ENCODE measurements at regions not wholly inside any gene's neighbourhood (a gene's known extent, or its start where the extent isn't known, plus 50 kb on each side); places are given as distances from the start of the nearest gene placed in this dataset.

DNA sequence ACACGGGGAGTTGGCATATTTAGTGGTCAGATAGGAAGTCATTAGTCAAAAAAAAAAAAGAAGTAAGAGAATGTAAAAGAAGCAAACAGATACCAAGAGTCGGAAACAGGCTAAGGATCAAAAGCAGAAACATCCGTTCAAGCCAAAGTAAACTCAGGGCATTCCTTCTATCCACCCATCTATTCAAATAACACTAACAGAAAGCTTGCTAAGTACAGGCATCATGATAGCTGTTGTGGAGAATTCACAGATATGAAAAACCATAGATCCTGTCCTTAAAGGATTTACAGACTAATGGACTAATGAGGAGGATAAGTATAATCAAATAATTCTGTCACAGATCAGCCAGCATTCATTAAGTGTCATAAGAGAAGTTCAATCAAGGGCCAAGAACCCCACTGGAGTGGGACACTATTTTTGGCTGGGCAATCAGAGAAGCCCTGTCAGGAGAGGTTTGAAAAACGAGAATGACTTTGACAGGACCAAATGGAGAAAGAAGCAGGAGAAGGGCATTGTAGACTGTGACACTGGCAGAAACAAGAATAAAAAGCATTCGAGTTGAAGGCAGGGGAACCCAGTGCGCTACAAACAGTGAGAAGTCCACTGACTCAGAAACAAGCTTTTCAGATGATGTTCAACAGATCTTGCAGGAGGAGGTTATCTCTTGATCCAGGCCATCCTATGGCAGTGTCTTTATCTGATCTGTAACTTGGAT is 154.2 kb upstream of the TSLP start:
- Histone ChIP-seq H3K27me3 (no peaks in the 10 kb centered on the region), H3K27ac (peak overlapping the region; percentile 33 to 83 (median 68)), H3K36me3 (no peaks in the 10 kb centered on the region), H3K4me1 (peaks cover 0 to 43% (median 9%) of the 10 kb centered on the region in 9 donors), H3K4me3 (no peak overlapping the region), H3K9me3 (no peaks in the 10 kb centered on the region)
- intact Hi-C loops (cut with DNase I), result loop anchor here in 1 of 10 donors (10.0 kb wide), 1 partner anchor 157 kb away; the partner anchor contains the start of gene TSLP
- no peak for TF ChIP-seq CTCF (IDR thresholded peaks at IDR 0.05)
- DNase-seq (no peak), ATAC-seq (peak; percentile 36 to 83 (median 72))
- 35% methylated on average over 6 of the region's 6 CpGs for WGBS, 2 donors

DNA sequence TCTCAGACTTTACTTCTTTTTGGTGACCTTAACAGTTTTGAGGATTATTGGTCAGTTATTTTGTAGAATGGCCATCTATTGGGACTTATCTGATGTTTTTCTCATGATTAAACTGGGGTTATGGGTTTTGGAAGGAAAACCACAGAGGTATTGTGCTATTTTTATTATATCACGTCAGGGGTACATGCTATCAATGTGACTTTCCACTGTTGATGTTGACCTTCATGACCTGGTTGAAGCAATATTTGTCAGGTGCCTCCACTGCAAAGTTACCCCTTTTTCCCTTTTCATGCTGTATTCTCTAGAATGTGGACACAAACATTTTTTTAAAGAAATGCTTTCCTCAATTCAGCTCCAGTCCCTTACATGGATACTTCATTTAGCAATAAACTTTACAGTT is 152.8 kb upstream of the TSLP start:
- WGBS, 2 donors, result 27 to 30% methylated on average over 1 of the region's 1 CpG
- no peaks in the 10 kb centered on the region for H3K36me3 ChIP-seq
- H3K4me3 ChIP-seq, result no peak overlapping the region
- H3K27ac ChIP-seq, result peak overlapping the region in 8 of 10 donors; percentile 19 to 83 (median 68)
- peak in 4 of 8 donors; percentile 41 to 75 (median 60) for ATAC-seq
- TF ChIP-seq CTCF (IDR thresholded peaks at IDR 0.05), result no peak
- no peaks in the 10 kb centered on the region for H3K27me3 ChIP-seq
- peaks cover 0 to 43% (median 9%) of the 10 kb centered on the region in 9 donors for H3K4me1 ChIP-seq
- H3K9me3 ChIP-seq, result no peaks in the 10 kb centered on the region
- intact Hi-C loops (cut with DNase I), result loop anchor here in 1 of 10 donors (10.0 kb wide), 1 partner anchor 156 kb away; the partner anchor contains the start of gene TSLP
- no peak for DNase-seq

- WGBS, 2 donors, result 89 to 90% methylated on average over 1 of the region's 1 CpG
- Histone ChIP-seq H3K36me3 (no peaks in the 10 kb centered on the region), H3K27me3 (no peaks in the 10 kb centered on the region), H3K4me1 (peaks cover 0 to 30% (median 12%) of the 10 kb centered on the region in 9 donors), H3K4me3 (no peak overlapping the region), H3K27ac (no peak overlapping the region), H3K9me3 (peaks cover 0 to 5% (median 0%) of the 10 kb centered on the region in 11 donors)
- intact Hi-C loops (cut with DNase I), result no loop called here
- no peak for TF ChIP-seq CTCF (IDR thresholded peaks at IDR 0.05)
- DNase-seq (no peak), ATAC-seq (no peak)
Observed at GRCh38 chr5:110923971-110924370, 147.5 kb upstream of the TSLP start.

- TF ChIP-seq CTCF (IDR thresholded peaks at IDR 0.05), result no peak
- intact Hi-C loops (cut with DNase I), result no loop called here
- H3K4me1 ChIP-seq, result peaks cover 0 to 24% (median 12%) of the 10 kb centered on the region in 9 donors
- DNase-seq (no peak), ATAC-seq (no peak)
- H3K36me3 ChIP-seq, result no peaks in the 10 kb centered on the region
- no peaks in the 10 kb centered on the region for H3K27me3 ChIP-seq
- peak overlapping the region in 3 of 10 donors; percentile 41 to 44 (median 43) for H3K27ac ChIP-seq
- peaks cover 0 to 5% (median 0%) of the 10 kb centered on the region in 11 donors for H3K9me3 ChIP-seq
- WGBS, 2 donors, result 67 to 84% methylated on average over 2 of the region's 2 CpGs
- no peak overlapping the region for H3K4me3 ChIP-seq
Observed at GRCh38 chr5:110925398-110925797, 146.1 kb upstream of the TSLP start.
